ENCODE measurements at regions not wholly inside any gene's neighbourhood (a gene's known extent, or its start where the extent isn't known, plus 50 kb on each side); places are given as distances from the start of the nearest gene placed in this dataset.

DNA sequence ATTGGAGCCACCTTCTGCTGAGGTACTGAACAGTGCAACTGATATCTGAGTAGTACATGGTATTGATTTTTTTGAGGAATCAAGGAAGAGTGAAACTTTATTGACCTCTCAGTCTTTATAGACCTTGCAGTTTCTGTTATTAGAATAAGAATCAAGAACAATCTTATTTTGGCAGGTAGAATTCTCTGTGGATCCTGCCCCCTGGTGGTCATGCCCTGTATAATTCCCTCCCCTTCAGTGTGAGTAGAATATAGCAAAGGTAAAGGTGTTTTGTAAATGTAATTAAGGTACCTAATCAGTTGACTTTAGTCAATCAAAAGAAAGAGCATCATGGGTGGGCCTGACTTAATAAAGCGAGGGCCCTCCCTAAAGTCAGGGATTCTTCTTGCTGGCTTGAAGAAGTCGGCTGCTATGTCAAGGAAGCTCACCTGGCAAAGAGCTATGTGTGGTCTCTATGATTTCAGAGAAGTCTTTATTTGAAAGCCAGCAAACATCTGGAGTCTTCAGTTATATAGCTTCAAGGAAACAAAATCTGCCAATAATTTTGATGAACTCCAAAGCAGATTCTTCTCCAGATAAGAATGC is 142.8 kb downstream of the LSM5 start:
- DNase-seq (ENCODE audit: low spot score), result no peak

DNA sequence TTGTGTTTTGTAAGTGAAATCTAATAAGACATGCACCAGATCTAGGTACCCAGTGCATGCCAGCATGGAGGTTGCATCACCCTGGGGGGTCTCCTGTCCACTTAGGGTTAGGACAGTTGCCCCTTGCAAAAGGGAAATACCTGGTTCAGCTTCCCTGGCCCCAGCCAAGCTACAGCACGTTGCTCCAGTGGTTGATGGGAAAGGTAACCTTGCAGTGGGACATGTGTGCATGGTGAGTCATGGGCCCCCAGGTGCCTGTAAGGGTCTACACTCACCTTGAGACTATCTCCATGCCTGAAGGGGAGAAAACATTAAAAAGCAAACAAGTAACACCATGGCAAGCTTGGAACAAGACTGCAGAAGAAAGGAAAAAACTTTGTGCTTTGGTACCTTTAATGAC is 143.9 kb downstream of the LSM5 start:
- no peak overlapping the region for H3K4me3 ChIP-seq (ENCODE audit: low read depth in 1 of 3, low read length in 3 of 3)
- no peaks in the 10 kb centered on the region for H3K27me3 ChIP-seq (ENCODE audit: control insufficient read depth in 4 of 4, insufficient read depth in 4 of 4, low read length in 3 of 4)
- H3K4me1 ChIP-seq (ENCODE audit: control insufficient read depth in 4 of 4, insufficient read depth in 4 of 4, low read length in 3 of 4), result no peaks in the 10 kb centered on the region
- H3K36me3 ChIP-seq (ENCODE audit: control insufficient read depth in 4 of 4, insufficient read depth in 3 of 4, low read depth in 1 of 4, low read length in 3 of 4), result no peaks in the 10 kb centered on the region
- H3K27ac ChIP-seq (ENCODE audit: low read depth in 1 of 2, low read length in 2 of 2), result no peak overlapping the region
- WGBS, result 44% methylated on average over 1 of the region's 1 CpG
- no peaks in the 10 kb centered on the region for H3K9me3 ChIP-seq (ENCODE audit: control insufficient read depth in 4 of 4, low read length in 3 of 4)
- DNase-seq (ENCODE audit: low spot score), result no peak
- H3K9ac ChIP-seq (ENCODE audit: low read depth in 1 of 2, low read length in 2 of 2), result no peak overlapping the region
- TF ChIP-seq, protein P1, sequence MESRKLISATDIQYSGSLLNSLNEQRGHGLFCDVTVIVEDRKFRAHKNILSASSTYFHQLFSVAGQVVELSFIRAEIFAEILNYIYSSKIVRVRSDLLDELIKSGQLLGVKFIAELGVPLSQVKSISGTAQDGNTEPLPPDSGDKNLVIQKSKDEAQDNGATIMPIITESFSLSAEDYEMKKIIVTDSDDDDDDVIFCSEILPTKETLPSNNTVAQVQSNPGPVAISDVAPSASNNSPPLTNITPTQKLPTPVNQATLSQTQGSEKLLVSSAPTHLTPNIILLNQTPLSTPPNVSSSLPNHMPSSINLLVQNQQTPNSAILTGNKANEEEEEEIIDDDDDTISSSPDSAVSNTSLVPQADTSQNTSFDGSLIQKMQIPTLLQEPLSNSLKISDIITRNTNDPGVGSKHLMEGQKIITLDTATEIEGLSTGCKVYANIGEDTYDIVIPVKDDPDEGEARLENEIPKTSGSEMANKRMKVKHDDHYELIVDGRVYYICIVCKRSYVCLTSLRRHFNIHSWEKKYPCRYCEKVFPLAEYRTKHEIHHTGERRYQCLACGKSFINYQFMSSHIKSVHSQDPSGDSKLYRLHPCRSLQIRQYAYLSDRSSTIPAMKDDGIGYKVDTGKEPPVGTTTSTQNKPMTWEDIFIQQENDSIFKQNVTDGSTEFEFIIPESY (IDR thresholded peaks at IDR 0.05), result no peak
- TF ChIP-seq ATF3 (IDR thresholded peaks at IDR 0.05) (no peak), EGR1 (IDR thresholded peaks at IDR 0.05; ENCODE audit: low read depth in 2 of 2) (no peak), GABPA (IDR thresholded peaks at IDR 0.05 in 1 of 2, conservative IDR thresholded peaks at IDR 0.05 in 1 of 2) (no peak), YY1 (IDR thresholded peaks at IDR 0.05) (no peak), FOXA2 (IDR thresholded peaks at IDR 0.05) (no peak), HNF4A (conservative IDR thresholded peaks at IDR 0.05) (no peak)
- TF ChIP-seq, protein P2, sequence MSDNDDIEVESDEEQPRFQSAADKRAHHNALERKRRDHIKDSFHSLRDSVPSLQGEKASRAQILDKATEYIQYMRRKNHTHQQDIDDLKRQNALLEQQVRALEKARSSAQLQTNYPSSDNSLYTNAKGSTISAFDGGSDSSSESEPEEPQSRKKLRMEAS (IDR thresholded peaks at IDR 0.05), result no peak
- TF ChIP-seq, protein P3, sequence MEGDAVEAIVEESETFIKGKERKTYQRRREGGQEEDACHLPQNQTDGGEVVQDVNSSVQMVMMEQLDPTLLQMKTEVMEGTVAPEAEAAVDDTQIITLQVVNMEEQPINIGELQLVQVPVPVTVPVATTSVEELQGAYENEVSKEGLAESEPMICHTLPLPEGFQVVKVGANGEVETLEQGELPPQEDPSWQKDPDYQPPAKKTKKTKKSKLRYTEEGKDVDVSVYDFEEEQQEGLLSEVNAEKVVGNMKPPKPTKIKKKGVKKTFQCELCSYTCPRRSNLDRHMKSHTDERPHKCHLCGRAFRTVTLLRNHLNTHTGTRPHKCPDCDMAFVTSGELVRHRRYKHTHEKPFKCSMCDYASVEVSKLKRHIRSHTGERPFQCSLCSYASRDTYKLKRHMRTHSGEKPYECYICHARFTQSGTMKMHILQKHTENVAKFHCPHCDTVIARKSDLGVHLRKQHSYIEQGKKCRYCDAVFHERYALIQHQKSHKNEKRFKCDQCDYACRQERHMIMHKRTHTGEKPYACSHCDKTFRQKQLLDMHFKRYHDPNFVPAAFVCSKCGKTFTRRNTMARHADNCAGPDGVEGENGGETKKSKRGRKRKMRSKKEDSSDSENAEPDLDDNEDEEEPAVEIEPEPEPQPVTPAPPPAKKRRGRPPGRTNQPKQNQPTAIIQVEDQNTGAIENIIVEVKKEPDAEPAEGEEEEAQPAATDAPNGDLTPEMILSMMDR (IDR thresholded peaks at IDR 0.05; ENCODE audit: low read depth, low read length, missing input control), result no peak

More for the DNA sequence above, 142.8 kb downstream of the LSM5 start:
- no peak overlapping the region for H3K27ac ChIP-seq (ENCODE audit: low read depth in 1 of 2, low read length in 2 of 2)
- H3K4me1 ChIP-seq (ENCODE audit: control insufficient read depth in 4 of 4, insufficient read depth in 4 of 4, low read length in 3 of 4), result no peaks in the 10 kb centered on the region
- 87% methylated on average over 2 of the region's 2 CpGs for WGBS
- TF ChIP-seq RAD21 (IDR thresholded peaks at IDR 0.05) (peak; percentile 39 to 50), REST (IDR thresholded peaks at IDR 0.05) (no peak)
- TF ChIP-seq, protein P3 (IDR thresholded peaks at IDR 0.05; ENCODE audit: low read depth, low read length, missing input control), result peak; percentile 50
- no peaks in the 10 kb centered on the region for H3K9me3 ChIP-seq (ENCODE audit: control insufficient read depth in 4 of 4, low read length in 3 of 4)
- no peaks in the 10 kb centered on the region for H3K27me3 ChIP-seq (ENCODE audit: control insufficient read depth in 4 of 4, insufficient read depth in 4 of 4, low read length in 3 of 4)
- no peak overlapping the region for H3K9ac ChIP-seq (ENCODE audit: low read depth in 1 of 2, low read length in 2 of 2)
- H3K36me3 ChIP-seq (ENCODE audit: control insufficient read depth in 4 of 4, insufficient read depth in 3 of 4, low read depth in 1 of 4, low read length in 3 of 4), result no peaks in the 10 kb centered on the region
- no peak overlapping the region for H3K4me3 ChIP-seq (ENCODE audit: low read depth in 1 of 3, low read length in 3 of 3)
